ENCODE measurements at regions not wholly inside any gene's neighbourhood (a gene's known extent, or its start where the extent isn't known, plus 50 kb on each side); places are given as distances from the start of the nearest gene placed in this dataset.

DNA sequence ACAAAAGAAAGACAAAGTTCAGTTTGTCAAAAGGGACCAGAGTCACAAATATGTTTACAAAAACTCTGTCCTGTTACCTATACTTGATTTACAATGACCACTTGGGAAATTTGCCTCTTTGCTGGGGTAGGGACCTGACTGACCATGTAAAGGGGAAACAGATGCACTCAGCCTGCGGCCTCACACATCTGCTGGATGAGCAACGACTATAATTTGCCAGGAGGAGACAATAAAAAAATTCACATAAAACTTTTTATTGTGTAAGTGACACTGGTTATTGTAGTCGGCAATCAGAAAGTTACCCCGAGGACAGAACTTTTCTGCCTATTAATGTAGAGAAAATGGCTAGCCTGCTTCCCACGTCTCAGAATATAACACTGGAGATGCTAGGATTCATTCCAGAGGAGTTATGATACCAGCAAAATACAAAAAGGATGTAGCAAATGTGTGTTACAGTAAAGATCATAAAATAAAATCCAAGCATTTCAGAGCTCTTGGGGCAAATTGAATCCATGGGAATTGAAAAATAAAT, 415.4 kb upstream of the SPTLC3 start:
- no peaks in the 10 kb centered on the region for H3K27me3 ChIP-seq
- H3K27ac ChIP-seq = no peak overlapping the region
- intact Hi-C loops (cut with DNase I) = no loop called here
- no peaks in the 10 kb centered on the region for H3K4me1 ChIP-seq
- TF ChIP-seq, protein P1, sequence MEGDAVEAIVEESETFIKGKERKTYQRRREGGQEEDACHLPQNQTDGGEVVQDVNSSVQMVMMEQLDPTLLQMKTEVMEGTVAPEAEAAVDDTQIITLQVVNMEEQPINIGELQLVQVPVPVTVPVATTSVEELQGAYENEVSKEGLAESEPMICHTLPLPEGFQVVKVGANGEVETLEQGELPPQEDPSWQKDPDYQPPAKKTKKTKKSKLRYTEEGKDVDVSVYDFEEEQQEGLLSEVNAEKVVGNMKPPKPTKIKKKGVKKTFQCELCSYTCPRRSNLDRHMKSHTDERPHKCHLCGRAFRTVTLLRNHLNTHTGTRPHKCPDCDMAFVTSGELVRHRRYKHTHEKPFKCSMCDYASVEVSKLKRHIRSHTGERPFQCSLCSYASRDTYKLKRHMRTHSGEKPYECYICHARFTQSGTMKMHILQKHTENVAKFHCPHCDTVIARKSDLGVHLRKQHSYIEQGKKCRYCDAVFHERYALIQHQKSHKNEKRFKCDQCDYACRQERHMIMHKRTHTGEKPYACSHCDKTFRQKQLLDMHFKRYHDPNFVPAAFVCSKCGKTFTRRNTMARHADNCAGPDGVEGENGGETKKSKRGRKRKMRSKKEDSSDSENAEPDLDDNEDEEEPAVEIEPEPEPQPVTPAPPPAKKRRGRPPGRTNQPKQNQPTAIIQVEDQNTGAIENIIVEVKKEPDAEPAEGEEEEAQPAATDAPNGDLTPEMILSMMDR (IDR thresholded peaks at IDR 0.05) = no peak
- H3K36me3 ChIP-seq = no peaks in the 10 kb centered on the region
- 71 to 75% methylated on average over 5 of the region's 5 CpGs for WGBS, 2 donors
- no peak overlapping the region for H3K4me3 ChIP-seq
- ATAC-seq (no peak), DNase-seq (no peak)
- peaks cover 0 to 5% (median 0%) of the 10 kb centered on the region in 11 donors for H3K9me3 ChIP-seq

DNA sequence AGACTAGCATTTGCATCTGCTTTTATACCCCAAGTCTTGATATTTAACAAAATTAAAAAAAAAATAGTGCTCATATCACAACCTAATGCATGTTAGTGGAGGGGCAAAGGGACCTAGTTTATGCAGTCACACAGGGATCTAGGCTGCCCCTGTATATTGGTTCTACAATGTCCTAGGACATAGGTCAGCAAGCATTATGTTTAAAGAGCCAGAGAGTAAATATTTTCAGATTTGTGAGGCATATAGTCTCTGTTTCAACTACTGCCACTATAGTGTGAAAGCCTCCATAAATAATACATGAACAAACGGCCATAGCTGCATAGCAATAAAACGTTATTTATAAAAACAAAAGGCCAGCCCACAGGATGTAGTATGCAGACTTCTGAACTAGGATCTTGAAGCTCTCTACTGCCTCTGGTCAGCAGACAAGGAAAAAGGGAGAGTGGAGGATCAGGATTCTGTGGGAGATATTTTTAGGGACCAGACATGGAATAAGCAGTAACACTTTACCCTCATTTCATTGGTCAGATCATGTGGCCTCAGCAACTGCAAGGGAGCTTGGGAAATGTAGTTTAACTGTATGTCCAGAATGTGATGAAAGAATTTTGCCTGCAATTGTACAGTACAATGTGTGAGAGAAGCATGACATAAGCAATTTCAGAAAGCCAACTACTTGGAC, 414.2 kb upstream of the SPTLC3 start:
- peak in 6 of 8 donors; percentile 17 to 67 (median 46) for ATAC-seq
- Histone ChIP-seq H3K27ac (no peak overlapping the region), H3K36me3 (no peaks in the 10 kb centered on the region), H3K27me3 (no peaks in the 10 kb centered on the region), H3K4me1 (no peaks in the 10 kb centered on the region), H3K4me3 (no peak overlapping the region), H3K9me3 (no peaks in the 10 kb centered on the region)
- WGBS, 2 donors = 27 to 33% methylated on average over 2 of the region's 2 CpGs
- intact Hi-C loops (cut with DNase I) = no loop called here
- TF ChIP-seq, protein P1 (IDR thresholded peaks at IDR 0.05) = peak in 1 of 9 donors; percentile 9
- no peak for DNase-seq

DNA sequence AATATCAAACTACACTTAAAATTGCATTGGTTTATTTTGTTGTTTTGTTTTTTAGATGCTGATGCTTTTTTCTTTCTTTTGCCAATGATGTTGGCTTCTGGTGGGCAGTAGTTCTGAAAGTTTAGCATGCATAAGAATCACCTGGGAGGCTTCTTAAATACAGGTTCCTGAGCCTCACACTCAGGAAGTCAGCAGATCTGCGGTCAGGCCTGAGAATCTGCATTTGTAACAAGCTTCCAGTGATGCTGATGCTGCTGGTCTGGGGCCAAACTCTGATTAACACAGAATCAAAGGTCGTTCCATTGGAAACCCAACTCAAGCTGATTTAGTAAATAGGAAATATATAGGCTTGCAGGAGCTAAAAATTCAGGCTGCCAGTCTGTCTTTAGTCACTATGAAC, 412.9 kb upstream of the SPTLC3 start:
- 69 to 74% methylated on average over 2 of the region's 2 CpGs for WGBS, 2 donors
- no peak for ATAC-seq

DNA sequence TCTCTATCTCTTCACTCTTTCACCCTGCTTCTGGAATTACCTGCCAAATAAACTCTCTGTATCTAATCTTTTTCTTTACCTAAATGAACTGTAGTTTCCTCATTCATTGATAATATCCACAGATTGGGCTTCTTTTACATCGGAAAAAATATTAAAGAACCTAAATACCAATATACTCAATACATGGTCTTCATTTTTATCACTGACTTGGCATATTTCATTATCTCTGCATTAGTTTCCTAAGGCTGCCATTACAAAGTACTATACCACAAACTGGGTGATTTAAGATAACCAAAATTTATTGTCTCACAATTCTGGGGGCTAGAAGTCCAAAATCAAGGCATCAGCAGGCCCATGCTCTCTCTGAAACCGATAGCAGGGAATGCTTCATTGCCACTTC, 411.9 kb upstream of the SPTLC3 start:
- no peaks in the 10 kb centered on the region for H3K9me3 ChIP-seq
- TF ChIP-seq, protein P1 (IDR thresholded peaks at IDR 0.05) = no peak
- H3K36me3 ChIP-seq = no peaks in the 10 kb centered on the region
- intact Hi-C loops (cut with DNase I) = no loop called here
- no peak overlapping the region for H3K27ac ChIP-seq
- ATAC-seq = no peak
- H3K4me3 ChIP-seq = no peak overlapping the region
- 71 to 74% methylated on average over 2 of the region's 2 CpGs for WGBS, 2 donors
- no peak for DNase-seq
- H3K4me1 ChIP-seq = no peaks in the 10 kb centered on the region
- H3K27me3 ChIP-seq = no peaks in the 10 kb centered on the region

More for the DNA sequence above, 412.9 kb upstream of the SPTLC3 start:
- Histone ChIP-seq H3K4me3 (no peak overlapping the region), H3K36me3 (no peaks in the 10 kb centered on the region), H3K27me3 (no peaks in the 10 kb centered on the region), H3K9me3 (no peaks in the 10 kb centered on the region), H3K4me1 (no peaks in the 10 kb centered on the region), H3K27ac (no peak overlapping the region)
- intact Hi-C loops (cut with DNase I) = no loop called here
- DNase-seq = no peak
- TF ChIP-seq, protein P1 (IDR thresholded peaks at IDR 0.05) = no peak

All from heart right ventricle (tissue), 16 donors.